ENCODE measurements at regions not wholly inside any gene's neighbourhood (a gene's known extent, or its start where the extent isn't known, plus 50 kb on each side); places are given as distances from the start of the nearest gene placed in this dataset.

DNA sequence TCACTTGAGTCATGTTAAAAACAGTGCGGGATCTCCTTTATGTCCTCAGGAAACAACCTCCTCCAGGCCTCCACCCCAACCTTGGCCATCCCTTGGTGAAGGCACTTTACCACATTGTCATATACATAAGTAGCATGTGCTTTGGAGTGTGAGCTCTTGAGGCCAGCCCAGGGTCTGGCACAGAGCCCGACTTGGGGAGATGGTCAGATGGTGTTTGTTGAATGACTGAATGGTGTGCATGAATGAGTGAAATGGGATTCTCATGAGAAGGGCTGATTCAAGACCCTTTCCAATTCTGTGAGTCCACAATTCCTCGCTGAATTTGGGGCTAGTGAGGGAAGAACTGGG, 52.9 kb upstream of the DLK1 start:
- TF ChIP-seq, protein P1, sequence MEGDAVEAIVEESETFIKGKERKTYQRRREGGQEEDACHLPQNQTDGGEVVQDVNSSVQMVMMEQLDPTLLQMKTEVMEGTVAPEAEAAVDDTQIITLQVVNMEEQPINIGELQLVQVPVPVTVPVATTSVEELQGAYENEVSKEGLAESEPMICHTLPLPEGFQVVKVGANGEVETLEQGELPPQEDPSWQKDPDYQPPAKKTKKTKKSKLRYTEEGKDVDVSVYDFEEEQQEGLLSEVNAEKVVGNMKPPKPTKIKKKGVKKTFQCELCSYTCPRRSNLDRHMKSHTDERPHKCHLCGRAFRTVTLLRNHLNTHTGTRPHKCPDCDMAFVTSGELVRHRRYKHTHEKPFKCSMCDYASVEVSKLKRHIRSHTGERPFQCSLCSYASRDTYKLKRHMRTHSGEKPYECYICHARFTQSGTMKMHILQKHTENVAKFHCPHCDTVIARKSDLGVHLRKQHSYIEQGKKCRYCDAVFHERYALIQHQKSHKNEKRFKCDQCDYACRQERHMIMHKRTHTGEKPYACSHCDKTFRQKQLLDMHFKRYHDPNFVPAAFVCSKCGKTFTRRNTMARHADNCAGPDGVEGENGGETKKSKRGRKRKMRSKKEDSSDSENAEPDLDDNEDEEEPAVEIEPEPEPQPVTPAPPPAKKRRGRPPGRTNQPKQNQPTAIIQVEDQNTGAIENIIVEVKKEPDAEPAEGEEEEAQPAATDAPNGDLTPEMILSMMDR (IDR thresholded peaks at IDR 0.05; ENCODE audit: low read length) = no peak
- no peak for TF ChIP-seq EZH2phosphoT487 (IDR thresholded peaks at IDR 0.05; ENCODE audit: low read length)
